Activated T-cell treated with anti-CD3 and anti-CD28 coated beads, Interleukin-2, amount 50 U/mL, for 1 hour (primary cell): ENCODE measurements at regions not wholly inside any gene's neighbourhood (a gene's known extent, or its start where the extent isn't known, plus 50 kb on each side); places are given as distances from the start of the nearest gene placed in this dataset.

Source experiments
- DNase-seq: peaks from one replicate; pipeline ENCODE4 v3.0.0-alpha.2; 2020

DNA sequence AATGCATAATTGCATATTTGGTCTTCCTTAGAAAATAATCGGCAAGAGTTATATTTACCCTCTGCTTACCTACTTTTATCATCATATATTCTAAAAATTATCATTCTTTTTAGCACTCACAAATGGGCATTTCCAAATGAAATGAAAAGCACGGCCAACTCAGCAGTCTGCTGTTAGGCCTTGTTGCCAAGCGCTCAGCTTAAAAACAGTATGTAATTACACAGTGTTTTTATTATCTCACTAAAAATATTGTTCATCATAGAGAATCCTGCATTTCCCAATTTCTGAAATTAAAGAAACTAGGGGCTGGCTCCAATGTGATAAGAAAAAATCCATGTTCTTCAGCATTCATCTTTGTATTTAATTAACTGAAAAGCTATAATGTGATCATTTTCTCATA, 391.7 kb upstream of the ADARB2 start:
- DNase-seq: no peak

DNA sequence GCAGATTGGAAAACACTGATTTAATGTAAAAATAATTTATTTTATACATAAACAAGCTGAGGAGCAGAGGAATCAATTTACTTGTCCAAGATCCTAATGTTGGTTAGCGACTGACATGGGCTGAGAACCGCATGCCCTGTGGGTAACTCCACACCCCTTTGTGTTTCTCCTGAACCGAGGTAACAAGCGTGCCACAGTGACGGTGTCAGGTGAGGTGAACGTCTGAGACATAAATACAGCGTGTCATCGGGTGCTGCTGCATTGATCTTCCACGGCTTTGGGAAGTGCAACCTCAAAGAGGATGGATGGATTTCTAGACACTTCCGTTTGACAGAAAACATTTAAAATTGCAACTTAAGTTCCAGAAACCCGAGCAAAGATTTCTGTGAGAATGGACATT, 386.8 kb upstream of the ADARB2 start:
- no peak for DNase-seq

DNA sequence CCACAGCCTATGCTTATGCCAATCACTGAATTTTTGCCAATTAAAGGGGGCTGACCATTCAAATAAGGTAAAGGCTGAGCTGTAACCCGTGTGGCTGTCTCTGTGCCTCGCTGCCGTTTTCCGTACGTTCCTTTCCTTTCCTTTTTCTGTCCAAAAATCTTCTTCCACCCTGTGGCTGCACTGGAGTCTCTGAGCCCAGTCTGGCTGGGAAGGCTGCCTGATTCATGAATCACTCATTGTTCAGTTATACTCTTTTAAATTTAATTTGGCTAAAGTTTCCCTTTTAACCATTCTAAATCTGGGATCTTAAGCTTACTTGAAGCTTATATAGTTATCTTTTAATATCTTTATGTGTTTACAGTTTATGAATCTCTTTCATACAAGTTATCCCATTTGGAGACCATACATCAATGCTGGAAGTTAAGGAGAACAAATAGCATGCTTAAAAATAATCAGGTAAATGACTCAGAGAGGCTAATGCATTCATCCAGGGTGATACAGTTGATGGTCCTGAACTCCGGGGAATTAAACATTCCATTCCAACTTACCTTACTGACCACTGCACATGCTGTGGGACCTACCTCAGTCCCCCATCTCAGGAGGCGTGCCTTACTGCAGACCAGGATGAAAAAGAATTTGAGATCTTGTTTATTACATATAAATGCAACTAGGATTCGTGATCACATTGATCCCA, 385.3 kb upstream of the ADARB2 start:
- DNase-seq: no peak

DNA sequence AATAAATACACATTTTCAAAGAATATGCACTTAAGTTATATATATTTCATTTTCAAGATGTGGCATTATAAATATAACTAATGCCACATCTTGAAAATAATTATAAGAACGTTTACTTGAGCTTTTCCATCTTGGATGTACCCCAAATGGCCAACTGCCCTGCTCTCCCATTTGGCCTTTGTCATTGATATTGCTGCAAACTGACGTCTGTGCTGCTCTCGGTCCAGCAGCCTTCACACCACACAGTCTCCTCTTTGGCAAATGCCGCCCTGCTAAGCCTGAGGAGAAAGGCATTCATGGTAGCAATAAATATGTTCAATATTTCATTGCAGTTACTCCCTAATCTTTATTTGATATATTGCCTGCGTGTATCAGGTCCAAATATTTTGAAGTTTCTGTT, 384.6 kb upstream of the ADARB2 start:
- no peak for DNase-seq

DNA sequence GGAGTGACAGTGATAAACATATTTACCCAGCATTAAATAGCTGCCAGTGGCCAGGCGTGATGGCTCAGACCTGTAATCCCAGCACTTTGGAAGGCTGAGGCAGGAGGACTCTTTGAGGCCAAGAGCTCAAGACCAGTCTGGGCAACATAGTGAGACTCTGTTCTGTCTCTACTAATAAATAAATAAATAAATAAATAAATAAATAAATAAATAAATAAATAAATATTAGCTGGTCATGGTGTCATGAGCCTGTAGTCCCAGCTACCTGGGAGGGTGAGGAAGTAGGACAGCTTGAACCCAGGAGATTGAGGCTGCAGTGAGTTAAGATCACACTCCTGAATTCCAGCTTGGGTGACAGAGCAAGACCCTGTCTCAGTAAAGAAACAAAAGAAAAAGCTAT, 384.0 kb upstream of the ADARB2 start:
- no peak for DNase-seq

DNA sequence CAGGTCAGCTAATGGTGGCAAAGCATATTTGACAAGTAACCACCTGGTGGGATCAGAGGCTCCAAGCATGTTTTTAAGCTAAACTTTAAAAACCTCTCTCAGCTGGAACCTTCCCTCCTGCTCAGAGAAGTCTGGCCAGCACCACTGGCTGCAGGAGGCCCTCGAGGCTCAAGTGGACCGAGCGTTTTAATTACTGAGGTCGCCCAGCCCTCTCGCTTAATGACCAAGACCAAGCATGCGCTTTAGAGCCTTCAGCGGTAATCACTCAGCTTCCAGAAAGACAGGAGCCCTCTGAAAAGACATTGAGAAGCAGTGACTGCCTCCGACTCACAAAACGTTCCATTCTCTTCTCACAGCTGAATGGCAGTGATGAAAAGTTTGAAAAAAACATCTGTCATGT, 383.4 kb upstream of the ADARB2 start:
- DNase-seq: no peak

DNA sequence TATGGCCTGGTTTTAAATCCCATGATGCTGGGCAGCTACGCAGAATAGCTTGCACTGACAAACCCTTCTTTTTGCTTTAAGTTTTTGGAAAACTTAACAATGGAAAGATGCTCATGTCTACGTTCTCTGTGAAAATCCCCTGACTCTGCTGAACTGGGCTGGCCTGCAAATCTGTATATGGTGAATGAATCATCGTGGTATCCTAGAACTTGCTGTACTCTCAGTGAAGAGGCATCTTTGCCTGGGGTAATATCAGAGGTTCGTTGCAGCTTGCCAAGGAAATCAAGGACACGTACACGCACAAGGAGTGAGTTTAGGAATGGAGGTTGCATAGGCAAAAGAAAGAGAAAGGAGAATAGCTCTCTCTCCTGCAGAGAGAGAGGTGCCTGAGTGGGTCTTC, 382.0 kb upstream of the ADARB2 start:
- no peak for DNase-seq

DNA sequence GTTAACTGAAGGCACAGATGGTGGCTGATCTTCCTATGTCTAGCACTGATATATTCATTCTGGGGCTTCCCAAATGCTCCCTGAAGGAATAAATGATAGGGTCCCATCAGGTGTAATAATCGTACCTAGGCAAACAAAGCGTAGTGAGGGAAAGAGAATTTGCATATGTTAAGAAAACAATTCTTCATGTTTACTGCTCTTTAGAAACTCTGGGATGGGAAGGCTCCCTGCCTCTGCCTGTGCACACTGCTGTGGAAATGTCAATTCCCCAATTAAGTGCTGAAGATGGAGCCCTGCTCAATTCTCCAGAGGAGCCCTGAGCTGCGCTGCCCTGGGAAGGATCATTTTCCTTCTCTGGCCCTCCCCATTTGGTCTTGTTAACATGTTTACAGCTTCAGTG, 380.9 kb upstream of the ADARB2 start:
- no peak for DNase-seq

DNA sequence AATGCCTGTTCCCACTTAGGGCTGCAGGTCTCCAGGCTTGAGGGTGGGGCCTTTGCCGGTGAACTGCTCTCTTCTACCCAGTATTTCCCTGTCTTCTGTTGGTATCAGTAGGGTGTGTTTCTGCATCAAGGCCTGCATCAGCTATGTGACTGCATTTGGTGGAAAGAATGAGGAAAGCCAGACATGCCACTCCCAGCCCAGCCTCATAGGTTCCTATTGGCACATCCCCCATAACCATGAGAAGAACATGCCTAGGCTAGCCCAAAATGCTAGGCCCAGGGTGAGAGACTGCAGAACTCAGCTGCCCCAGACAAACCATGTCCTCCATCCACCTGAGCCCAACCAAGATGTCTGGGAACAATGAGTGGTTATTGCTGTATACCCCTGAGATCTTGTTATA, 380.3 kb upstream of the ADARB2 start:
- DNase-seq: no peak

DNA sequence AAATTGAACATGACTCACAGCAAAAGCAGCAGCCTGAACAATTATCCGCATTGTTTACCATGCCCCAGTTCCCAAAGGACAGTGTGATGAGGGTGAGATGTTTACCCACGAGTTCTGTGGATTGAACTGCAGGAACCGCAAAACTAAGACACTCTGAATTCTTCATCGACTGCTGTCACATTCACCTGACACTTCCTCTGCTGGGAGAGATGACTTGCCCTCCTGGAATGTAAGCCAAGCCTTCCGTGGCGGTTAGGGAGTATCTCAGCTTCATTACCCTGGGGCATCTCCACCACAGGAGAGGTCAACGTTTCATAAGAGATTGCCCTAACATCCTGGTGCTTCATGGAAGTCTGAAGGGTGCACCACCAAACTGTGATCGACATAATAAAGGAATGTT, 374.6 kb upstream of the ADARB2 start:
- no peak for DNase-seq

DNA sequence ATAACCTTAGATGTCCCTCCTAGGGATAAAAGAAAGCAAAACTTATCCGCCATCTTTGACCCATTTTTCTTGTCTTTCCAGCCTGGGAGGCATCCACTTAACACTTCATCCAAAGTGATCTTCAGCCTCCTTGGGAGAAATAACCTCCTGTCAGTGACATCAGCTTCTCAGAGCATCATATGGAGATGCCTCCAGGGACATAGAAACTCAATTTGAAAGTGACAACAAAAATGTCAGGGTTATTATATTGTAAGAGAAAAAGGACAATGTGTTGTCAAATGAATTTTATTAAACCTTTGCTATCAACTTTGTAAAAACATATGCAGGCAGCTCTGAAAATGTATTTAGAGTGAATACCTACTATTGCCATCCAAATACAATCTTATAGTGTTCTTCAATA, 371.2 kb upstream of the ADARB2 start:
- no peak for DNase-seq

DNA sequence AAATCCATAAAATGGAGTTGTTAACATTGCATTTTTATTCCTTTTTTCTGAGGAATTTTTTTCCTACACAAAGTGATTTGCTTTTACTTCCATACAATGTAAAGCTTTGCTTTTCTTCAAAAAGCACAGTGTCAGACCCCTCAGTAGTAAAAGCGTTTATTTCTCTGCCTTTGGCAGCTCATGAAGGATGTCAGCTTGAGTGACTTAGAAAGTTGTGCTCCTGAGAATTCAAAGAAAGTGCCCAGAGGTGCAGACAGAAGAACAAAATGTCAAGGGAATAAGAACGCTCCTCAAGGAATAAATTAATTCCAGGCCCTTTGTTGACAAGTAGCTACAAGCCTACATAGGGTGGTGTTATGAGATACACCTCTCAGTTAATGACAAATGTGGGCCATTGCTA, 369.3 kb upstream of the ADARB2 start:
- DNase-seq: no peak

DNA sequence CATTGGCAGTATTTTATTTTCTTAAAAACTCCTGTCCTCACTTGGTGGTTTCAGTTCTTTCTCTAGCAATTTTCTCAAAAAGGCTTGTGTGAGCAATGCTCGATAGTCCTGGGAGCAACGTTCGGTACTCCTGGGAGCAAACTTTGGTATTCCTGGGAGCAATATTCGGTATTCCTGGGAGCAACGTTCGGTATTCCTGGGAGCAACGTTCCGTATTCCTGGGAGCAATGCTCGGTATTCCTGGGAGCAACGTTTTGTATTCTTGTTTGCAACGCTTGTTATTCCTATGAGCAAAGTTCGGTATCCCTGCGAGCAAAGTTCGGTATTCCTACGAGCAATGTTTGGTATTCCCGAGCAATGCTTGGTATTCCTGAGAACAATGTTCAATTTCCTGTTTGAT, 362.0 kb upstream of the ADARB2 start:
- DNase-seq: no peak

DNA sequence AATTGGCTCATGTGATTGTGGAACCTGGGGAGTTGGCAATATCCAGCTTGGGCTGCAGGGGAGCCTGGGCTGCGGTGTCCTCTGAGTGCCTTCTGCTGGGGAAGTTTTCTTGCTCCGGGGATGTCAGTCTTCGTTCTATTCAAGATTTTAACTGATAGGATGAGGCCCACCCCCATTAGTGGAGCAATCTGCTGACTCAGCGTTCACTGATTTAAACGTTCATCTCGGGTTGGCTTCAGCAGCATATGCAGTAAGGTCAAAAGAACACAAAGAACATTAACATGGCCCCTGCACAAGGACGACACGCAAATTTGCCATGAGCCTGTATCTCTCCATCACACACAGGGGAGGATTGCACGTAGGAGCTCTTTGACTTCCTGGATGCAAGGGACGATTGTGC, 360.6 kb upstream of the ADARB2 start:
- no peak for DNase-seq

DNA sequence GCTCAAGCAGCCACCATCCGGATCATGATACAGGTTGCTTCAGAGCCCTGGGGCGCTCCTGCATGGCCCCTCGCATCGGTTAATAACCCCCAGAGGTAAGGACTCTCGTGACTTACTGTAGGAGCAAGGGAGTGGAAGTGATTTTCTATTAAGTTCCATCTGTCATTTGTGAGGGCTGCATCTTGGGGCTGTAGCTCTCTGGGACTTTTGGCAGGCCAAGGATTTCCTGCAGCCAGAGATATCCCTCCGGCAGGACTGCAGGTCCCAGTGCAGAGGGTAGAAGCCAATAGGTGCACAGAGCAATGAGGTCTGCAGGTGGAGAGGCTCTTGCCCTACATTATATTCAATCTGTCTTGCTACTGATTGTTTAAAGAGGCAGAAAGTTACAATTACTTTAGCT, 356.8 kb upstream of the ADARB2 start:
- DNase-seq: no peak

DNA sequence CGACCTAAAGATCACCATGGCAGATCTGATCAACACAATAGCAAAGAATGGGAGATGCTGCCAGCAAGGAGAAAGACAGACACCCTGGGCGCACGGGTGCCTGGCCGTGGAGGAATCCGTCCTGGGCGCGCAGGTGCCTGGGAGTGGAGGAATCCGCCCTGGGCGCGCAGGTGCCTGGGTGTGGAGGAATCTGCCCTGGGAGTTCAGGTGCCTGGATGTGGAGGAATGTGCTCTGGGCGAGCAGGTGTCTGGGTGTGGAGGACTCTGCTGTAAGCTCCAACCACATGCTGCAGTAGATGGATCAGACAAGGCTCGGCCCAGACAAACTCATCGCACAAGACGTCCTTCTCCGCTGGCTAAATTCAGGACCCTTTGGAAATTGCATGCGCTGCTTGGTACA, 346.3 kb upstream of the ADARB2 start:
- DNase-seq: no peak

DNA sequence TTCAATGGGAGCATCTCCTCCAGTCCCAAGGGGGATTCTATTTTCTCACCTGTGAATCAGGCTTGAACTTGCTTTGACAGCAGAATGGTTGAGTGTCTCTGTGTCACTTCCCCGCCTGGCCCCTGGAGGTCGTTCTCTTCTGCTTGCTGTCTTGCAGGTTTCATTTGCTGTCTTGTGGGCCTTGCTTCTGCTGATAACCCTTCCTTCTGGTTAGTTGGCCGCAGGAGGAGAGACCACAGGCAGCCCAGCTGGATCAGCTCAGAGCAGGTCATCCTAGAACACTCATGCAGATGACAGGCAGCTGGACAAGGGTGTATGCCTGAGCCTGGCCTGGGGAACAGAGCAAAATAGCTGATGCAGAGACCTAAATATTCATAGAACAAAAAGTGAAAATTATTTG, 344.2 kb upstream of the ADARB2 start:
- no peak for DNase-seq

DNA sequence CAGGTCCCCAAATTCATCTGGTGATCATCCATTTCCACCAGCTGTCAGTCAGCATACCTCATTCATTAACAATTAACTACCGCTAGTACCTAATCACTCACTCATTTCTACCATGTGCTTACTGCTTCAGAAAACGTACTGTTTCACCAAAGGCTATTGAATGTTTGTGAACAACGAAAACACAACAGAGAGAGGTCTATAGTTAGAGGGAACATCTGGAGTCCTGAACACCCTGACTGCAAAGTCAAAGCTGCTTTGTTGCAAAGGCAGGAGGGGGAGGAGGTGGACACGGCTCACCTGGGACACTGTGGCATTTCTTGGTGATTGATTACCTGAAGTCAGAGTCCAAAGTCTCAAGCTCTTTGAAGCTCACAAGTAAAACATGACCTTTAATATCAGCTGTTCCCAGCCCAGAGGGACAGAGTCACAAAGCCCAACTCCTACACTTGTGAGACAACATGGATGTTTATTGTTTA, 342.3 kb upstream of the ADARB2 start:
- DNase-seq: no peak

DNA sequence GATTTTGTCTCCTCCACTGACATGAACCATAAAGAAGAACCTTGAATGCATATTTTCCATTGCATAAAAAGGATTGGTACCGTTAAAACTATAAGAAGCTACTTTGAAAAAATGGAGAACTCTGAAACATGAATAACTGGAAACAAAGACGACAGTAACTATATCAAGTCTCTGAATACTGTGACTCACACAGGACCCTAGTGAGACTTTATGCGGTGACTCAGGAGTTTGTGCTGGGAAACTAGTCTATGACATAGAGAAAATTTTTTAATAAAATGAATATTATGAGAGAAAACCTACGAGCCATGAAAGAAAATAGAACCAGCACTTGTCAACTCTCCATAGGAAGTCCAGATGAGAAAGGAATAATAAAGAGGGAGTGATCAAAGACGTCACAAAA, 339.9 kb upstream of the ADARB2 start:
- no peak for DNase-seq

DNA sequence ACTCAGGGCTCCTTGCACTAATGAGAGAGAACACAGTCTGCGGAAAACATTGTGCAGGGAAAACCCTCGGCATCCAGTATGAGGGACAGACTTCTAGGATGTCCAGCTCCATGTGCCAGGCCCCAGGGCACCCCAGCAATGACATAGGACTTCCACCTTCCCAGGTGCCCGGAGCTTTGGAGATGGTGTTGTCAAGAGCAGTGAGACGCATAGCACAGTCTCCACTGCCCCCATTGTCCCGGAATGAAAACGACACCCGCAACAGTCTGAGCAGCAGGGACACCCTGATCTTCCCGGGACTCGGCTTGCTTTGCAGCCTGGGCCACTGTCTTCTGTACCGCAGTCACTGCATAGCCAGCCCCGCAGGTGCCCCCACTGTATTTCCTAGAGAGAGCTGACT, 339.2 kb upstream of the ADARB2 start:
- DNase-seq: no peak

DNA sequence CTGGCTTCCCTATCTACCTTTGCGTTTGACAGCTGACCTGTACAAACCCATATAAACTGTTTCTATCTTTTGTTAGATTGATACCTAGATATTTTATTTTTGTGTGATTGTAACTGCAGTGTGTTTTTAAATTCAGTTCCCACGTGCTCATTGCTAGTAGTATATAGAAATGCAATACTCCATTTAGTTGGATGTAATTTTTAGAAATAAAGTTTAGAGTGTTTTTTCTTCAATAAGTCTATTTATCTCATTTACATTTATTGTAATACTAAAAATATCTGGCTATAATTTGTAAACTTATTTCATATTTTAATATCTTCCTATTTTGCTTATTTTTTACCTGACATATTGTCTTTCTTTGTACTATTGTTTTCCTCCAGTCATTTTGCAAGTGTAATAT, 329.7 kb upstream of the ADARB2 start:
- DNase-seq: no peak

DNA sequence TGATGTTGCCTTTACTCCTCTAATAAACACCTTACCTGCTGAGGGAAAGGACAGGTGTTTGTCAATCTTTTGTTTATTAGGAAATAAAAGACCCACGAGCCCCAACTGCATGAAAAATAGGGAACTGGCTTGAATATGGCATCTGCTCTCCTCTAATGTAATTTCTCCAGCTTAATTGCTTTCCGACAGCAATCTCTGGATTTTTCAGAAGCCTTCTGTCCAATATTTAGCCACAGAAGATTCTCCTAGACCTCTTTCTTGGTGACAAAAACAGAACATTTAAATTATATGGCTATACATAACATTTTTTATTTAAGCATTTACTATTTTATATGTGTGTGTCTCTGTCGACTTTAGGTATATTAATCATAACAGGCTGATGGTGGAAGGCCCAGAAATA, 317.4 kb upstream of the ADARB2 start:
- no peak for DNase-seq

DNA sequence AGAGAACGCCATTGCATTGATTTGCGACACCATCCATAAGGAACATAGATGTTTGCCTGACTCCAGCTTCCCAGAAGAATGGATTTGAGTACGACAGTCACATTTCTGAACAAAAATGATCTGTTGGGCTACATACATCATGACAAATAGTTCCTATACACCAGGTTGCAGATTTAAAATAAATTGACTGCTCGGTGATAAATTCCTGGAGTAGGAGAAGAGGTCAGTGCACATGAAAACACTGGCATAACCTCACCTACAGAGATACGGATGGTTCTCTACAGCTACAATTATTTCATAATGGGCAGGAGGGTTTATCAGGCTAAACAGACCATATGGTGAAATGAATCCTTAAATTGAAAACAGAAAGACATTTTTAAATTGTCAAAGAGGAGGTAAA, 316.5 kb upstream of the ADARB2 start:
- DNase-seq: no peak

DNA sequence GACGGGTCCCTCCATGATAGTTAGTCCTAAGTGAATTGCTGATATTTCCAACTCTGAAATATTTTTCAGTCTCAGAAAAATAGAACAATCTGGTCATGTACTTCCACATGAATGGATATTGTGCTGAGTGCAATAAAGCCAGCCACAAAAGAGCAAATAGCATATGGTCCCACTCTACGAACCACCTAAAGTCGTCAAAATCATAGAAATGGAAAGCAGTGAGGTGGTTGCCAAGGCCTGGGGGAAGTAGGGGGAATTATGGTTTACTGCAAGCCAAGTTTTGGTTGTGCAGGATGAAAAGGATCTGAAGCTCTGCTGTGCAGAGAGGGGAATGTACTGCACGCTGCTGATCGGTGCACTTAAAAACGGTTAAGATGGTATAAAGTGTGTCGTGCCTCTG, 313.8 kb upstream of the ADARB2 start:
- DNase-seq: no peak

DNA sequence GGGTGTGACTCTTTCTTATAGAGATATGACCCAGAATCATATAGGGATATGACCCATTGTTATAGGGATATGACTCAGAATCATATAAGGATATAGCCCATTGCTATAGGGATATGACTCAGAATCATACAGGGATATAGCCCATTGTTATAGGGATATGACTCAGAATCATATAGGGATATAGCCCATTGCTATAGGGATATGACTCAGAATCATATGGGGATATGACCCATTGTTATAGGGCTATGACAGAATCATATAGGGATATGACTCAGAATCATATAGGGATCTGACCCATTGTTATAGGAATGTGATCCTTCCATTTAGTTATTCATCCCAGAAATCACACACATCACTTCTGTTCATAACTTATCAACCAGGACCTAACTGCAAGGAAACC, 312.2 kb upstream of the ADARB2 start:
- DNase-seq: no peak
